HepG2 (cell line): ENCODE measurements at regions not wholly inside any gene's neighbourhood (a gene's known extent, or its start where the extent isn't known, plus 50 kb on each side); places are given as distances from the start of the nearest gene placed in this dataset.

Experiments
- ATAC-seq: fragments of 200-7000 bp; cut with Tn5 transposase; 3 replicates; pipeline ENCODE4 v1.9.1; 2020; ENCODE audit warnings: mild to moderate bottlenecking, moderate library complexity
- BruUV-seq: library from RNA; stranded (reverse); fragments of 400-500 nt; replicated peaks from 2 replicates; lab custom pipeline; 2021; lab: Mats Ljungman, UMichigan
- CTCF ChIA-PET: fragments of 300-600 bp; formaldehyde crosslinking; extraction: SDS; loops from one replicate; lab custom pipeline; 2021; ENCODE audit warnings: low total read pairs, inconsistent platforms, low intra/inter-chr PET ratio; lab: Yijun Ruan, JAX
- POLR2A ChIA-PET: fragments of 350-600 bp; sonication (Branson Sonifier 250); formaldehyde crosslinking; loops from one replicate; lab custom pipeline; 2020; ENCODE audit warnings: antibody characterized with exemption, inconsistent platforms; lab: Yijun Ruan, JAX
- DNase-seq: peaks from one replicate; pipeline ENCODE4 v3.0.0-alpha.2; 2015; ENCODE audit warnings: low spot score
- FAIRE-seq: peaks from 3 replicates; lab custom pipeline; 2011; peaks lifted over from hg19 to GRCh38; lab: Jason Lieb, UNC
- H2AFZ ChIP-seq: one replicate; pipeline ENCODE4 v1.6.1; 2011; ENCODE audit warnings: low read length, inconsistent platforms
- H3K27ac ChIP-seq: fragments of 300-600 bp; 3 replicates; pipeline ENCODE4 v1.8.0; 2011; ENCODE audit warnings: mixed run types, mild to moderate bottlenecking, mixed read lengths, low read length, inconsistent platforms; ENCODE audit not compliant: insufficient read depth; ENCODE audit errors: extremely low read length
- H3K27me3 ChIP-seq, 2 experiments: fragments of 200-600 bp in 1 of 2; 2 replicates in 1 of 2; 3 replicates in 1 of 2; pipeline versions ENCODE4 v1.6.0 to v1.8.0; 2011; ENCODE audit warnings: low read length in 2 of 2, mild to moderate bottlenecking in 2 of 2, moderate library complexity in 2 of 2, inconsistent platforms in 1 of 2; ENCODE audit not compliant: insufficient read depth in 2 of 2, control insufficient read depth in 1 of 2
- H3K36me3 ChIP-seq, 2 experiments: fragments of 200-600 bp in 1 of 2; replicated peaks in 1 of 2; 2 replicates in 1 of 2; 3 replicates in 1 of 2; pipeline versions ENCODE4 v1.5.1 to v1.8.0; 2011; ENCODE audit warnings: low read length in 2 of 2, inconsistent platforms in 1 of 2; ENCODE audit not compliant: insufficient read depth in 2 of 2, control insufficient read depth in 1 of 2
- H3K4me1 ChIP-seq: 2 replicates; pipeline ENCODE4 v1.5.1; 2012; ENCODE audit warnings: low read length, inconsistent platforms; ENCODE audit not compliant: insufficient read depth
- H3K4me2 ChIP-seq: 2 replicates; pipeline ENCODE4 v1.6.0; 2011; ENCODE audit warnings: low read depth, low read length, inconsistent platforms
- H3K4me3 ChIP-seq, 3 experiments: fragments of 200-600 bp in 1 of 3; sonication (generic), shearing (Covaris generic) in 1 of 3; replicated peaks in 1 of 3; 2 replicates each; pipeline ENCODE4 v1.5.1; 2011 to 2016; ENCODE audit warnings: low read length in 3 of 3, inconsistent platforms in 2 of 3, low read depth in 2 of 3, mild to moderate bottlenecking in 2 of 3, control low read depth in 1 of 3, mixed read lengths in 1 of 3; ENCODE audit not compliant: insufficient read depth in 1 of 3
- H3K79me2 ChIP-seq: one replicate; pipeline ENCODE4 v1.6.1; 2011; ENCODE audit warnings: low read length, inconsistent platforms; ENCODE audit not compliant: insufficient read depth
- H3K9ac ChIP-seq: 2 replicates; pipeline ENCODE4 v1.6.0; 2011; ENCODE audit warnings: mild to moderate bottlenecking, low read depth, low read length, inconsistent platforms; ENCODE audit not compliant: insufficient read depth
- H3K9me3 ChIP-seq: 2 replicates; pipeline ENCODE4 v1.5.1; 2012; ENCODE audit warnings: mild to moderate bottlenecking, low read length
- H4K20me1 ChIP-seq: 2 replicates; pipeline ENCODE4 v1.6.0; 2011; ENCODE audit warnings: inconsistent platforms, mild to moderate bottlenecking, low read length, moderate library complexity; ENCODE audit not compliant: insufficient read depth
- JARID2 ChIP-seq: sonication (generic); formaldehyde crosslinking; IDR thresholded peaks from 2 replicates; pipeline ENCODE4 v1.8.1; 2023; ENCODE audit warnings: missing genetic modification reagents, inconsistent platforms; ENCODE audit not compliant: insufficient replicate concordance
- ZNF639 ChIP-seq: conservative IDR thresholded peaks from 2 replicates; pipeline ENCODE4 v1.6.1; 2018; ENCODE audit warnings: missing genetic modification reagents
- ZNF652 ChIP-seq: IDR thresholded peaks from 2 replicates; pipeline ENCODE4 v1.6.1; 2016; ENCODE audit warnings: low read depth, borderline replicate concordance
- ZNF766 ChIP-seq: sonication (generic); formaldehyde crosslinking; IDR thresholded peaks from 2 replicates; pipeline ENCODE4 v1.5.0; 2020; ENCODE audit warnings: missing genetic modification reagents, borderline replicate concordance
- WGBS: methylation state at CpG from one replicate; pipeline ENCODE4 v1.1.6; 2017; ENCODE audit warnings: low lambda C conversion rate; 5-methylcytosine and 5-hydroxymethylcytosine counted together
- in situ Hi-C: cut with HindIII; loops from 2 replicates; pipeline ENCODE4 v1.10.0; 2017; ENCODE audit warnings: low pct_unique_long_range_greater_than_20kb; ENCODE audit not compliant: extremely low pct_ligation_motif_present
- intact Hi-C: fragments of 100-400 bp; cut with micrococcal nuclease; formaldehyde crosslinking; loops from one replicate; pipeline ENCODE4 v1.10.0; 2022; ENCODE audit not compliant: unreplicated experiment

DNA sequence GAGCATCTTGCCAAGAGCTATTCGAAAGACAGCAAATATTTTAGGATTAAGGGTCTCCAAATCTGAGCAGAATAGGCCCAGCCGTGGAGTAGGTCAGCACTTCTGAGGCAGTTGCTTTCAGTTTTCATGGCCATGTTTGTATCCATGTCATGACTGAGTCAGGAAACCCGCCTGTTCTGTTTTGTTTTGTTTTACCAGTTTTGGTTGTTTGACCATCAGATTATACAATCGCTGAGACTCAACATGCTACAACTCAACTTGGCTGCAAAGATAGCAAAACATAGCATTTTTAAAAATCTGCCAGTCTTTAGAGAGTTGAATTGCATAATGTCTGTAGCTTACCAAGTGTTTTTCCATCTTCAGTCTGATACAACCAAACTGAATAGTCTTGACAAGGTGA, 185.1 kb upstream of the ZNF462 start:
- H3K36me3 ChIP-seq: no peaks in the 10 kb centered on the region
- H4K20me1 ChIP-seq: no peaks in the 10 kb centered on the region
- WGBS: 13% methylated on average over 4 of the region's 4 CpGs
- ATAC-seq (no peak), DNase-seq (no peak), FAIRE-seq (no peak)
- H3K27ac ChIP-seq: no peak overlapping the region
- ChIA-PET CTCF (no interaction called here), POLR2A (no interaction called here)
- no peak overlapping the region for H2AFZ ChIP-seq
- no peak overlapping the region for H3K4me3 ChIP-seq
- intact Hi-C loops: no loop called here
- H3K9ac ChIP-seq: no peak overlapping the region
- H3K79me2 ChIP-seq: no peaks in the 10 kb centered on the region
- no peaks in the 10 kb centered on the region for H3K27me3 ChIP-seq
- H3K4me1 ChIP-seq: no peaks in the 10 kb centered on the region
- H3K4me2 ChIP-seq: no peak overlapping the region
- H3K9me3 ChIP-seq: no peaks in the 10 kb centered on the region
- TF ChIP-seq JARID2 (CRISPR knock-in tag): no peak
- BruUV-seq: no TSS peak
- in situ Hi-C loops: no loop called here

DNA sequence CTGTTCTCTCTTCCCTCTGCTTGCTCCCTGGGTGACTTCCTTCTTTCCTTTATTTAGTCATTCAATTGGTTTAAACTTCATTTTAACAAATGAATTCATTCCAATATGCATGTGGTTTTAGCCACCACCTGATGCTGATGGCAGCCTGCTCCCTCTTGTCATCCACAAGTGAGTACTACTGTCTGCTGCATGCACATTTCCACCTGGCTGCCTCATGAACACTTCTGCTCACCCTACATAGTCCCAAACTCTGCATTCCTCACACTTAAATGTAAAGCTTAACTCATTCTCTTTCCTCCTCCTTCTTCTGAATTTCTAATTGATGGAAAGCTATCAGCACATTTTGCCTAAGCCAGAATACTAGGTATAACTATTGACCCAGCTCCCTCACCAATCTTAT, 184.7 kb upstream of the ZNF462 start:
- no peaks in the 10 kb centered on the region for H3K4me1 ChIP-seq
- H3K4me3 ChIP-seq: no peak overlapping the region
- H2AFZ ChIP-seq: no peak overlapping the region
- no peaks in the 10 kb centered on the region for H3K79me2 ChIP-seq
- ChIA-PET POLR2A (no interaction called here), CTCF (no interaction called here)
- H3K27ac ChIP-seq: no peak overlapping the region
- no peak for DNase-seq
- BruUV-seq: no TSS peak
- H4K20me1 ChIP-seq: no peaks in the 10 kb centered on the region
- H3K9me3 ChIP-seq: no peaks in the 10 kb centered on the region
- in situ Hi-C loops: no loop called here
- H3K27me3 ChIP-seq: no peaks in the 10 kb centered on the region
- FAIRE-seq: no peak
- H3K36me3 ChIP-seq: no peaks in the 10 kb centered on the region
- intact Hi-C loops: no loop called here
- TF ChIP-seq ZNF766 (CRISPR knock-in tag): no peak
- no peak overlapping the region for H3K9ac ChIP-seq
- ATAC-seq: no peak
- H3K4me2 ChIP-seq: no peak overlapping the region

GRCh38 chr9:106682420-106682819, 180.5 kb upstream of the ZNF462 start:
- FAIRE-seq: no peak
- Histone ChIP-seq H3K27ac (no peak overlapping the region), H3K4me3 (no peak overlapping the region), H3K4me1 (no peaks in the 10 kb centered on the region), H3K36me3 (no peaks in the 10 kb centered on the region), H3K9ac (no peak overlapping the region), H3K9me3 (no peaks in the 10 kb centered on the region), H3K27me3 (no peaks in the 10 kb centered on the region; a peak in 1 of 5 replicates), H3K79me2 (no peaks in the 10 kb centered on the region), H2AFZ (no peak overlapping the region), H3K4me2 (no peak overlapping the region), H4K20me1 (no peaks in the 10 kb centered on the region)
- intact Hi-C loops (no loop called here), in situ Hi-C loops (no loop called here)
- ChIA-PET CTCF (no interaction called here), POLR2A (no interaction called here)
- no peak for DNase-seq
- no peak for ATAC-seq
- WGBS: 3% methylated on average over 2 of the region's 2 CpGs
- TF ChIP-seq ZNF639 (CRISPR knock-in tag) (no peak), ZNF652 (CRISPR knock-in tag) (no peak)
- BruUV-seq: no TSS peak
